GM12878 (cell line): ENCODE measurements at regions not wholly inside any gene's neighbourhood (a gene's known extent, or its start where the extent isn't known, plus 50 kb on each side); places are given as distances from the start of the nearest gene placed in this dataset.

Experiments used
- ATAC-seq: fragments of 200-7000 bp; cut with Tn5 transposase; 3 replicates; pipeline ENCODE4 v1.9.1; 2020; ENCODE audit warnings: mild to moderate bottlenecking, moderate library complexity
- BruUV-seq: library from RNA; stranded (reverse); fragments of 400-500 nt; replicated peaks from 2 replicates; lab custom pipeline; 2021; lab: Mats Ljungman, UMichigan
- CTCF ChIA-PET: fragments of 300-600 bp; sonication (Branson Sonifier 250); formaldehyde crosslinking; extraction: SDS; loops from one replicate; lab custom pipeline; 2021; ENCODE audit warnings: inconsistent platforms; lab: Yijun Ruan, JAX
- POLR2A ChIA-PET: fragments of 350-600 bp; formaldehyde crosslinking; extraction: SDS; loops from one replicate; lab custom pipeline; 2021; ENCODE audit warnings: inconsistent platforms; lab: Charles Lee
- RAD21 ChIA-PET: fragments of 300-600 bp; sonication (Branson Sonifier 250); formaldehyde crosslinking; loops from one replicate; lab custom pipeline; 2023; ENCODE audit warnings: antibody characterized with exemption; ENCODE audit not compliant: unreplicated experiment; lab: Charles Lee
- SMC1A ChIA-PET: fragments of 300-600 bp; sonication (Branson Sonifier 250); formaldehyde crosslinking; loops from one replicate; lab custom pipeline; 2023; ENCODE audit not compliant: unreplicated experiment, uncharacterized antibody; lab: Charles Lee
- DNase-seq: peaks from one replicate; pipeline ENCODE4 v3.0.0-alpha.2; 2011; ENCODE audit warnings: low read depth, low spot score
- FAIRE-seq: peaks from 3 replicates; lab custom pipeline; 2011; peaks lifted over from hg19 to GRCh38; lab: Jason Lieb, UNC
- H2AFZ ChIP-seq: 2 replicates; pipeline ENCODE4 v1.6.0; 2011; ENCODE audit warnings: low read depth, low read length, control low read depth; ENCODE audit not compliant: control insufficient read depth
- H3K27ac ChIP-seq: 2 replicates; pipeline ENCODE4 v1.5.1; 2011; ENCODE audit warnings: control low read depth; ENCODE audit not compliant: control insufficient read depth, insufficient read depth
- H3K27me3 ChIP-seq, 2 experiments: replicated peaks in 1 of 2; 2 replicates each; pipeline versions ENCODE4 v1.6.0 to v1.6.1; 2011; ENCODE audit warnings: low read length in 1 of 2; ENCODE audit not compliant: control insufficient read depth in 2 of 2, insufficient read depth in 2 of 2
- H3K36me3 ChIP-seq, 2 experiments: 2 replicates each; pipeline ENCODE4 v1.5.1; 2011; ENCODE audit warnings: low read length in 1 of 2; ENCODE audit not compliant: control insufficient read depth in 2 of 2, insufficient read depth in 2 of 2
- H3K4me1 ChIP-seq: 2 replicates; pipeline ENCODE4 v1.6.1; 2011; ENCODE audit warnings: mild to moderate bottlenecking, low read length, moderate library complexity, mixed read lengths; ENCODE audit not compliant: control insufficient read depth, insufficient read depth
- H3K4me2 ChIP-seq: 2 replicates; pipeline ENCODE4 v1.6.0; 2011; ENCODE audit warnings: control low read depth; ENCODE audit not compliant: control insufficient read depth, insufficient read depth
- H3K4me3 ChIP-seq: fragments of 200-600 bp; sonication (generic); 2 replicates; pipeline ENCODE4 v1.5.1; 2016
- H3K79me2 ChIP-seq: 2 replicates; pipeline ENCODE4 v1.6.0; 2011; ENCODE audit warnings: low read length; ENCODE audit not compliant: control insufficient read depth, insufficient read depth
- H3K9ac ChIP-seq: 2 replicates; pipeline ENCODE4 v1.8.0; 2011; ENCODE audit warnings: low read length, control low read depth, mixed read lengths; ENCODE audit not compliant: control insufficient read depth, insufficient read depth
- H3K9me3 ChIP-seq: replicated peaks from 3 replicates; pipeline ENCODE4 v1.5.1; 2011; ENCODE audit warnings: mild to moderate bottlenecking, low read length; ENCODE audit not compliant: control insufficient read depth, insufficient read depth
- H4K20me1 ChIP-seq: 2 replicates; pipeline ENCODE4 v1.6.0; 2011; ENCODE audit not compliant: control insufficient read depth, insufficient read depth
- BCLAF1 ChIP-seq: fragments of 450-650 bp; IDR thresholded peaks from 2 replicates; pipeline ENCODE4 v1.6.1; 2017; ENCODE audit warnings: antibody characterized with exemption, mild to moderate bottlenecking, moderate library complexity
- CREB1 ChIP-seq: IDR thresholded peaks from 2 replicates; pipeline ENCODE4 v1.6.1; 2012; ENCODE audit warnings: low read depth, mild to moderate bottlenecking, inconsistent platforms
- FOXK2 ChIP-seq: fragments of 450-650 bp; IDR thresholded peaks from 2 replicates; pipeline ENCODE4 v1.6.1; 2017; ENCODE audit warnings: mild to moderate bottlenecking, moderate library complexity
- IRF4 ChIP-seq: IDR thresholded peaks from 2 replicates; pipeline ENCODE4 v1.6.1; 2011; ENCODE audit warnings: low read depth, low read length
- PAX8 ChIP-seq: fragments of 450-650 bp; IDR thresholded peaks from 2 replicates; pipeline ENCODE4 v1.6.1; 2017; ENCODE audit warnings: mild to moderate bottlenecking, moderate library complexity
- PKNOX1 ChIP-seq: fragments of 450-650 bp; IDR thresholded peaks from 2 replicates; pipeline ENCODE4 v1.6.1; 2016; ENCODE audit warnings: mild to moderate bottlenecking
- RELA ChIP-seq: fragments of 450-650 bp; IDR thresholded peaks from 2 replicates; pipeline ENCODE4 v1.8.0; 2014; ENCODE audit warnings: borderline replicate concordance; ENCODE audit not compliant: partially characterized antibody
- RFX5 ChIP-seq: IDR thresholded peaks from 2 replicates; pipeline ENCODE4 v1.6.1; 2011; ENCODE audit warnings: low read depth, low read length, improper control_type of control experiment
- STAT1 ChIP-seq: fragments of 450-650 bp; conservative IDR thresholded peaks from 2 replicates; pipeline ENCODE4 v1.6.1; 2014; ENCODE audit warnings: antibody characterized with exemption, mild to moderate bottlenecking
- STAT3 ChIP-seq: IDR thresholded peaks from 2 replicates; pipeline ENCODE4 v1.6.1; 2011; ENCODE audit warnings: low read depth, low read length, improper control_type of control experiment
- TARDBP ChIP-seq: IDR thresholded peaks from 2 replicates; pipeline ENCODE4 v1.6.1; 2016; ENCODE audit warnings: borderline replicate concordance
- TCF3 ChIP-seq: IDR thresholded peaks from 2 replicates; pipeline ENCODE4 v1.6.1; 2012; ENCODE audit warnings: low read depth, mild to moderate bottlenecking, low read length, borderline replicate concordance; ENCODE audit not compliant: insufficient read depth
- WGBS: methylation state at CpG from one replicate; pipeline ENCODE4 v1.1.6; 2016; ENCODE audit warnings: low lambda C conversion rate; ENCODE audit not compliant: insufficient replicate concordance, insufficient coverage; ENCODE audit errors: missing lambda C conversion rate; 5-methylcytosine and 5-hydroxymethylcytosine counted together
- in situ Hi-C: fragments of 300-500 bp; cut with MboI; formaldehyde crosslinking; loops from 9 replicates; pipeline ENCODE4 v1.14.3; 2018; ENCODE audit warnings: mixed read lengths
- intact Hi-C: fragments of 100-400 bp; cut with micrococcal nuclease; formaldehyde crosslinking; loops from one replicate; pipeline ENCODE4 v1.14.2; 2022; ENCODE audit not compliant: unreplicated experiment

- Histone ChIP-seq H3K79me2 (no peaks in the 10 kb centered on the region), H3K27me3 (0 out of 4 replicates have a peak, but pooled peaks cover 0 to 2% of the 10 kb centered on the region in 2 experiments), H3K9me3 (no peaks in the 10 kb centered on the region), H3K4me2 (no peak overlapping the region), H3K27ac (no peak overlapping the region), H3K9ac (no peak overlapping the region), H3K4me3 (no peak overlapping the region), H3K36me3 (no peaks in the 10 kb centered on the region), H4K20me1 (no peaks in the 10 kb centered on the region), H2AFZ (no peak overlapping the region), H3K4me1 (no peaks in the 10 kb centered on the region)
- no peak for DNase-seq
- no TSS peak for BruUV-seq
- CTCF ChIA-PET = interaction anchor here (0.7 to 4.6 kb wide), 3 partner anchors 21 to 33 kb away, joined by 3 to 25 read pairs (median 4); no protein-coding TSS in a partner anchor
- no peak for FAIRE-seq
- ATAC-seq = no peak
- POLR2A ChIA-PET = no interaction called here
- TF ChIP-seq RELA = no peak
- TF ChIP-seq CREB1 = no peak
- no peak for TF ChIP-seq IRF4
- TF ChIP-seq TCF3 = no peak
- no peak for TF ChIP-seq STAT3
- no peak for TF ChIP-seq PAX8
- TF ChIP-seq STAT1 = no peak
- TF ChIP-seq BCLAF1 = no peak
- TF ChIP-seq TARDBP = no peak
- no peak for TF ChIP-seq PKNOX1
- TF ChIP-seq FOXK2 = no peak
- TF ChIP-seq RFX5 = no peak
- 43% methylated on average over 8 of the region's 8 CpGs for WGBS
- in situ Hi-C loops = no loop called here
- RAD21 ChIA-PET = no interaction called here
- intact Hi-C loops = no loop called here
- SMC1A ChIA-PET = interaction anchor here (1.9 kb wide), 1 partner anchor 21 kb away, joined by 4 read pairs; no protein-coding TSS in a partner anchor
These were observed 135.2 kb downstream of the ELOVL4 start for GRCh38 chr6:79812195-79812594.
